Astrocyte (in vitro differentiated cells and primary cell): ENCODE measurements at regions not wholly inside any gene's neighbourhood (a gene's known extent, or its start where the extent isn't known, plus 50 kb on each side); places are given as distances from the start of the nearest gene placed in this dataset.

Source experiments
- DNase-seq: peaks from one replicate; pipeline ENCODE4 v3.0.0-alpha.2; 2010; ENCODE audit warnings: low read depth
- FAIRE-seq: peaks from 2 replicates; lab custom pipeline; 2011; peaks lifted over from hg19 to GRCh38; lab: Jason Lieb, UNC
- H2AFZ ChIP-seq: 2 replicates; pipeline ENCODE4 v1.6.0; 2012; ENCODE audit warnings: low read depth, low read length, inconsistent platforms
- H3K27ac ChIP-seq: 2 replicates; pipeline ENCODE4 v1.5.1; 2011; ENCODE audit warnings: low read depth, low read length, inconsistent platforms
- H3K27me3 ChIP-seq: 2 replicates; pipeline ENCODE4 v1.6.0; 2011; ENCODE audit warnings: low read length, inconsistent platforms; ENCODE audit not compliant: insufficient read depth
- H3K36me3 ChIP-seq: 2 replicates; pipeline ENCODE4 v1.5.1; 2011; ENCODE audit warnings: low read length, inconsistent platforms; ENCODE audit not compliant: insufficient read depth
- H3K4me1 ChIP-seq: 2 replicates; pipeline ENCODE4 v1.5.1; 2011; ENCODE audit warnings: low read length, inconsistent platforms; ENCODE audit not compliant: insufficient read depth
- H3K4me2 ChIP-seq: 2 replicates; pipeline ENCODE4 v1.6.0; 2012; ENCODE audit warnings: low read length, inconsistent platforms
- H3K4me3 ChIP-seq: 2 replicates; pipeline ENCODE4 v1.5.1; 2011; ENCODE audit warnings: low read depth, mild to moderate bottlenecking, low read length, inconsistent platforms; ENCODE audit not compliant: insufficient read depth
- H3K79me2 ChIP-seq: 2 replicates; pipeline ENCODE4 v1.6.0; 2012; ENCODE audit warnings: mild to moderate bottlenecking, low read length, inconsistent platforms; ENCODE audit not compliant: insufficient read depth
- H3K9ac ChIP-seq: 2 replicates; pipeline ENCODE4 v1.6.0; 2012; ENCODE audit warnings: mild to moderate bottlenecking, low read length, inconsistent platforms
- H3K9me3 ChIP-seq: 2 replicates; pipeline ENCODE4 v1.5.1; 2012; ENCODE audit warnings: low read depth, mild to moderate bottlenecking, low read length, inconsistent platforms; ENCODE audit not compliant: insufficient read depth
- H4K20me1 ChIP-seq: 2 replicates; pipeline ENCODE4 v1.6.0; 2012; ENCODE audit warnings: low read length, inconsistent platforms; ENCODE audit not compliant: insufficient read depth
- H3K27ac Mint-ChIP-seq: one replicate; pipeline ENCODE4 v1.8.0; 2021; ENCODE audit warnings: mild to moderate bottlenecking, mixed read lengths; ENCODE audit not compliant: unreplicated experiment
- H3K27me3 Mint-ChIP-seq: one replicate; pipeline ENCODE4 v1.8.0; 2021; ENCODE audit warnings: low read depth, mixed read lengths; ENCODE audit not compliant: unreplicated experiment
- H3K36me3 Mint-ChIP-seq: one replicate; pipeline ENCODE4 v1.8.0; 2021; ENCODE audit warnings: low read depth, mixed read lengths; ENCODE audit not compliant: unreplicated experiment
- H3K4me1 Mint-ChIP-seq: one replicate; pipeline ENCODE4 v1.8.0; 2021; ENCODE audit warnings: low read depth, mixed read lengths; ENCODE audit not compliant: unreplicated experiment
- H3K4me3 Mint-ChIP-seq: one replicate; pipeline ENCODE4 v1.8.0; 2021; ENCODE audit warnings: mild to moderate bottlenecking, moderate library complexity, mixed read lengths; ENCODE audit not compliant: unreplicated experiment
- H3K9me3 Mint-ChIP-seq: one replicate; pipeline ENCODE4 v1.8.0; 2021; ENCODE audit warnings: mild to moderate bottlenecking, mixed read lengths; ENCODE audit not compliant: unreplicated experiment
- EZH2 ChIP-seq: IDR thresholded peaks from 2 replicates; pipeline ENCODE4 v1.6.1; 2012; ENCODE audit warnings: mild to moderate bottlenecking, low read length, inconsistent platforms; ENCODE audit not compliant: insufficient read depth
- TF ChIP-seq, protein P1 (sequence below): IDR thresholded peaks from 2 replicates; pipeline ENCODE4 v1.5.1; 2011; ENCODE audit warnings: low read depth, mild to moderate bottlenecking, inconsistent platforms, low read length, moderate library complexity; ENCODE audit not compliant: insufficient read depth

DNA sequence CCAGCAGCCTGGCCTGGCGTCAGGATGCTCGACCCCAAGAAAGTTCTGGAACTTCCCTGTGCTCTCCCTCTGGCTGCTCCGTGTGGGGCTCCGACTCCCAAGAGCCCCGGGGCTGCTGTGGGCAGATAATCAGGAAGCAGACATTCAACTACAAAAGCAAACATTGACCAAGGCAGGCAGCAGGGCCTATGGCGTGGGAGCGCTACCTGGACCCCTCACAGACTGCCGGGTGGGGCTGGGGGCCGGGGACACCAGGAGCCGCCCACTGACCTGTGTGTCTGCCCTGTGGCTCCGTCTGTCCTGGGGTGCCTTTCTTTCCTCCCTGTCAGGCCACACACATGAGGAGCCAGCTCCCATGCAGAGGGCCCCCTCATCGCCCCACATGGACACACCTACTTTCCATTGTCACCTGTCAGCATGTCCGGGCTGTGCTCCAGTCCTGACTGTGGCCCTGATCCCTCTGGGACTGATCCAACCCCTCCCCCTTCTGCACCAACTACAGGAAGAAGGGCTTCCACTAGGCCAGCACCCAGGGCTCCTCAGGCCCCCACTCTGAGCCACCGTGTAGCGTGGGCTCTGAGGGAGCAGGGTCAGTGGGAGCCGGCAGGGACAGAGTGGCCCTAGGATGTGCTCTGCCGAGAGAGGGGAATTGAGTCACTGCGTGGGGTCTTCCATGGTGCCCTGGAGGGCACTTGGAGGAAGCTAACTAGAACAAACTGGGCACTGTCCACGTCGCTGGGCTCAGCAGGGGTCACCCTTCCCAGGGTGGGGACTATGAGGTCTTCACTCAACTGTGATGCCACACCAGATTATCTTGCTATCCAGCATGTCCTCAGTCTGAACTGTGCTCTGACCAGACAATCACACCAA is 215.4 kb upstream of the C14orf180 start:
- H3K36me3 Mint-ChIP-seq: no peaks in the 10 kb centered on the region
- H3K9ac ChIP-seq: no peak overlapping the region
- no peak overlapping the region for H3K27ac ChIP-seq
- TF ChIP-seq, protein P1, sequence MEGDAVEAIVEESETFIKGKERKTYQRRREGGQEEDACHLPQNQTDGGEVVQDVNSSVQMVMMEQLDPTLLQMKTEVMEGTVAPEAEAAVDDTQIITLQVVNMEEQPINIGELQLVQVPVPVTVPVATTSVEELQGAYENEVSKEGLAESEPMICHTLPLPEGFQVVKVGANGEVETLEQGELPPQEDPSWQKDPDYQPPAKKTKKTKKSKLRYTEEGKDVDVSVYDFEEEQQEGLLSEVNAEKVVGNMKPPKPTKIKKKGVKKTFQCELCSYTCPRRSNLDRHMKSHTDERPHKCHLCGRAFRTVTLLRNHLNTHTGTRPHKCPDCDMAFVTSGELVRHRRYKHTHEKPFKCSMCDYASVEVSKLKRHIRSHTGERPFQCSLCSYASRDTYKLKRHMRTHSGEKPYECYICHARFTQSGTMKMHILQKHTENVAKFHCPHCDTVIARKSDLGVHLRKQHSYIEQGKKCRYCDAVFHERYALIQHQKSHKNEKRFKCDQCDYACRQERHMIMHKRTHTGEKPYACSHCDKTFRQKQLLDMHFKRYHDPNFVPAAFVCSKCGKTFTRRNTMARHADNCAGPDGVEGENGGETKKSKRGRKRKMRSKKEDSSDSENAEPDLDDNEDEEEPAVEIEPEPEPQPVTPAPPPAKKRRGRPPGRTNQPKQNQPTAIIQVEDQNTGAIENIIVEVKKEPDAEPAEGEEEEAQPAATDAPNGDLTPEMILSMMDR: no peak
- no peak for TF ChIP-seq EZH2
- H3K4me3 Mint-ChIP-seq: no peak overlapping the region
- no peaks in the 10 kb centered on the region for H3K79me2 ChIP-seq
- no peak for DNase-seq
- H3K4me1 Mint-ChIP-seq: no peaks in the 10 kb centered on the region
- H4K20me1 ChIP-seq: no peaks in the 10 kb centered on the region
- H3K27me3 ChIP-seq: no peaks in the 10 kb centered on the region
- H3K4me3 ChIP-seq: no peak overlapping the region
- no peaks in the 10 kb centered on the region for H3K36me3 ChIP-seq
- H3K4me2 ChIP-seq: no peak overlapping the region
- no peak overlapping the region for H3K27ac Mint-ChIP-seq
- no peak overlapping the region for H2AFZ ChIP-seq
- peaks cover 24% of the 10 kb centered on the region for H3K27me3 Mint-ChIP-seq
- no peaks in the 10 kb centered on the region for H3K4me1 ChIP-seq
- H3K9me3 Mint-ChIP-seq: peaks cover 11% of the 10 kb centered on the region
- no peak for FAIRE-seq
- H3K9me3 ChIP-seq: no peaks in the 10 kb centered on the region

DNA sequence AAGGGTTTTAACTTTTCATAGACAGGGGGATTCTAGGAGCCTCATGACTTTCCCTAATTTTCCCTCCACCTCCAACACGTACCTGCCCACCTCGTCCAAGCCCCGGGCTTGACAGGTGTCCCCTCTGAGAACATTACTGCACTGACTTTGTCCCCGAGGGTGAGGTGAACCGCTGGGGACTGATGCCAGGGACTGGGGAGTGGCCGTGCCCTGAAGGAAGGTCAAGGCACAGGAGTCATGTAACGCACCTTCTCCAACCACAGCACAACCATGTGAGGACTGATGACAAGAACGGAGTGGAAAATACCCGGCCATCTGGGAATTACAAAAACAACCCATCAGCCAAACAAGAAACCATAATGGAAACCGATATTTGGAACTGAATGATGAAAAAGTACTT is 214.7 kb upstream of the C14orf180 start:
- DNase-seq (no peak), FAIRE-seq (no peak)
- no peak overlapping the region for H3K9ac ChIP-seq
- no peaks in the 10 kb centered on the region for H3K36me3 Mint-ChIP-seq
- H2AFZ ChIP-seq: no peak overlapping the region
- no peak overlapping the region for H3K4me2 ChIP-seq
- H3K9me3 Mint-ChIP-seq: peaks cover 11% of the 10 kb centered on the region
- H3K4me1 Mint-ChIP-seq: no peaks in the 10 kb centered on the region
- TF ChIP-seq, protein P1: no peak
- no peak for TF ChIP-seq EZH2
- H3K9me3 ChIP-seq: no peaks in the 10 kb centered on the region
- peaks cover 23% of the 10 kb centered on the region for H3K27me3 Mint-ChIP-seq
- H4K20me1 ChIP-seq: no peaks in the 10 kb centered on the region
- no peak overlapping the region for H3K27ac Mint-ChIP-seq
- no peaks in the 10 kb centered on the region for H3K27me3 ChIP-seq
- H3K36me3 ChIP-seq: no peaks in the 10 kb centered on the region
- no peak overlapping the region for H3K27ac ChIP-seq
- H3K79me2 ChIP-seq: no peaks in the 10 kb centered on the region
- no peak overlapping the region for H3K4me3 ChIP-seq
- no peaks in the 10 kb centered on the region for H3K4me1 ChIP-seq
- no peak overlapping the region for H3K4me3 Mint-ChIP-seq
